HUES6 (cell line): ENCODE measurements at regions not wholly inside any gene's neighbourhood (a gene's known extent, or its start where the extent isn't known, plus 50 kb on each side); places are given as distances from the start of the nearest gene placed in this dataset.
"Not testable (repeated sequence)": the region's sequence is repeated elsewhere in the genome, so short reads cannot be mapped to it uniquely, and the experiment has no call there.

Experiments
- H3K27ac ChIP-seq: 2 replicates; pipeline ENCODE4 v1.7.0; 2013; ENCODE audit warnings: low read depth, mild to moderate bottlenecking, low read length, inconsistent platforms
- H3K27me3 ChIP-seq: 2 replicates; pipeline ENCODE4 v1.6.1; 2013; ENCODE audit warnings: low read length; ENCODE audit not compliant: control insufficient read depth, insufficient read depth
- H3K36me3 ChIP-seq: 2 replicates; pipeline ENCODE4 v1.6.1; 2013; ENCODE audit warnings: low read length; ENCODE audit not compliant: control insufficient read depth, insufficient read depth
- H3K4me1 ChIP-seq: 2 replicates; pipeline ENCODE4 v1.6.1; 2013; ENCODE audit warnings: low read length; ENCODE audit not compliant: control insufficient read depth, insufficient read depth
- H3K4me3 ChIP-seq: 2 replicates; pipeline ENCODE4 v1.5.1; 2013; ENCODE audit warnings: low read depth, low read length
- H3K9ac ChIP-seq: one replicate; pipeline ENCODE4 v1.6.1; 2013; ENCODE audit warnings: mild to moderate bottlenecking, low read length
- H3K9me3 ChIP-seq: 2 replicates; pipeline ENCODE4 v1.6.1; 2013; ENCODE audit warnings: low read depth, low read length; ENCODE audit not compliant: control insufficient read depth, insufficient read depth

DNA sequence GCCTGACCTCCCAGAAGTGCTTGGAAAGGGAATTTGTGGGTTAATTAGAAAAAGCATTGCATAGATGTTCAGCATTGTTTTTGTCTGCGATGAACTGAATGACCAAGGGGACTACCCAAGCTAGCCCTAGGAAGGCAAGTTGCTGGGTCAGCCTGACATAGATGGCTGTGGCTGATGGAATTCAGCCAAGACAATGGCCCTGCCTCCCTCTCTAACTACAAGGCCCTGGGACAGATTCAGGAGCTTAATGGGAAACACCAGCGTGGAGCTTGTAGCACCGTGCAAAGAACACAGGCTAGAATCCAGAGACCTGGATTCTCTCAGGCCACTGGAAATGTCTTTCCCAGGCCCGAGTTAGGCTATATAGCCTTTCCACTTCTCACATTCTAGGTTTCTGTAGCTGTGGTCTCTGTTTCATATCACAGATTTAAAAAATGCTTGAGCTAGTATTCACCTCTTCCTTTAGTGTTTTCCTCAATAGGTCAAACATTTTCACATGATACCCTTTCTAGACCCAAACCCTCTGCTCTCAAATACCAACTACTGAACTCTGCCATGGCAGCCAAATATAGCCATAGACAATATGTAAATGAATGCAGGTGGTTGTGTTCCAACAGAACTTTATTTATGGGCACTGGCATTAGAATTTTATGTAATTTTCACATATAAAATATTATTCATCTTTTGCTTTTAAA lies 294.3 kb upstream of the MEX3C start:
- 0 out of 2 replicates have a peak, but pooled peaks cover 2% of the 10 kb centered on the region for H3K4me1 ChIP-seq
- no peak overlapping the region for H3K4me3 ChIP-seq
- no peak overlapping the region for H3K27ac ChIP-seq
- no peak overlapping the region for H3K9ac ChIP-seq
- H3K9me3 ChIP-seq, result no peaks in the 10 kb centered on the region
- H3K36me3 ChIP-seq, result no peaks in the 10 kb centered on the region
- no peaks in the 10 kb centered on the region for H3K27me3 ChIP-seq

DNA sequence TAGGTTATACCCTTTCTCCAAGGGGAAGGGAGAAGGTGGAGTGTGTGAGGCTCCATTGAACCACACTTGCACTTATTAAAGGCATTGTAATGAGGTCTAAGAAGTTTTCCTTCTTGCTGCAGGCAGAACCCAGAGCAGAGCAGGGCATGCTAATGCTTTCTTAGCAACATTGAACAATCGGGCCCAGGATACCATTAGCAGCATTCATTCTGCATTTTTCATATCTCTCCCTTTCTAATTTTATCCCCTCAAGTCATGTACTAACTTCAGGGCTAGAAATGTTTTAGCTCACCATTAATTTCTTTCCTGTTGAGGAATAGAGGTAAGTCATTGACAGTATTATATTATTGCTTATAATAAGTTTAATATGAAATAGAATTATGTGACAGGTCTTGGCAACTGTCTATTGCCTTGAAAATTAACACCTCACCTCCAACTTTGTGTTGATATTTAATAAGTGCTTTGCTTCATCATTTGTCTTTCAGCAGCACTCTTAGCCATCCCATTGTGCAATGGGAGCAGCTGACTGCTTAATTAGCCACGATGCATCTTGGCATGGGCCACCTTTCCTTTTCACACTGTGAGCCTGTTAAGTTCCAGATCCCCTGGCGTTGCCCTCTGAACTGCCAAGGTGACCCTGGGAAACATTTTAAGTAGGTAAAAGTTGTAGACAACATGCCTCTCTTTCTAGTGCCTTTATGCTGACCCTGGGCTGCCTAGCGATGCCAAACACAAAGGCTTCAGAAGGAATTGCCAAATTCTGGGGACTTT lies 300.8 kb upstream of the MEX3C start:
- Histone ChIP-seq H3K36me3 (no peaks in the 10 kb centered on the region), H3K27ac (no peak overlapping the region), H3K9me3 (0 out of 2 replicates have a peak, but pooled peaks cover 2% of the 10 kb centered on the region), H3K27me3 (no peaks in the 10 kb centered on the region), H3K4me1 (no peaks in the 10 kb centered on the region), H3K4me3 (no peak overlapping the region), H3K9ac (no peak overlapping the region)

DNA sequence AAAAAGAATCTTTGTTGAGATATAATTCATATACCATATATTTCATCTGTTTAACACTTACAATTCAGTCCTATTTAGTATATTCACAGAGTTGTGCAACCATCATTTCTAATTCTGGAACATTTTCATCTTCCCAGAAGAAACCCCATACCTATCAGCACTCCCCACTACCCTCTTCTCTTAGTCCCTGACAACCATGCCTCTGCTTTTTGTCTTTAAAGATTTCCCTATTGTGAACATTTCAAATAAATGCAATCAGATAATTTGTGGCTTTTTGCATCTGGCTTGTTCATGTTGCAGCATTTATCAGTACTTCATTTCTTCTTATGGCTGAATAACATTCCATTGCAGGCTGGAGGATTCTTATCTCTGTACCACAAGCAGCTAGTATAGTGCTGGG lies 305.9 kb upstream of the MEX3C start:
- H3K4me1 ChIP-seq, result no peaks in the 10 kb centered on the region
- H3K9ac ChIP-seq, result no peak overlapping the region
- H3K4me3 ChIP-seq, result no peak overlapping the region
- no peaks in the 10 kb centered on the region for H3K36me3 ChIP-seq
- H3K27ac ChIP-seq, result no peak overlapping the region
- H3K27me3 ChIP-seq, result no peaks in the 10 kb centered on the region
- H3K9me3 ChIP-seq, result peaks cover 28% of the 10 kb centered on the region

DNA sequence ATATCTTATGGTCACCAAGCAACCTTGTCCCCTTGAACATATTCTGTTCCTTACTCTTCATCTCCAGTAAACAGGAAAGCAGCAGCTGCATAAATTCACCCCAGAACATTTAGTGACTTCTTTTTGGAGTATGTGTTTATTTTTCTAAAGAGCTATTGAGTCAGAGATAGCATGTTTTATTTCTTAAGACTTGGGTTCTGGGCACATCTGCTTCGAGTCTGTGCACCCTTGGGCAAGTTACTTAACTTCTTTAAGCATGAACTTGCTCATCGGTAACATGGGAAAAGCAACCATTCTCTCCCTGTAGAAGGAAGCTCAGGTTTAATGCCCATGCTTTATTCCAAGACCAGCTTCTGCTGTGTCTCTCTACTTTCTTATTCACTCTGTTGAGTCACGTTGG lies 309.3 kb upstream of the MEX3C start:
- Histone ChIP-seq H3K27ac (no peak overlapping the region), H3K4me3 (no peak overlapping the region), H3K9me3 (peaks cover 44% of the 10 kb centered on the region), H3K9ac (no peak overlapping the region), H3K27me3 (no peaks in the 10 kb centered on the region), H3K4me1 (no peaks in the 10 kb centered on the region), H3K36me3 (no peaks in the 10 kb centered on the region)

DNA sequence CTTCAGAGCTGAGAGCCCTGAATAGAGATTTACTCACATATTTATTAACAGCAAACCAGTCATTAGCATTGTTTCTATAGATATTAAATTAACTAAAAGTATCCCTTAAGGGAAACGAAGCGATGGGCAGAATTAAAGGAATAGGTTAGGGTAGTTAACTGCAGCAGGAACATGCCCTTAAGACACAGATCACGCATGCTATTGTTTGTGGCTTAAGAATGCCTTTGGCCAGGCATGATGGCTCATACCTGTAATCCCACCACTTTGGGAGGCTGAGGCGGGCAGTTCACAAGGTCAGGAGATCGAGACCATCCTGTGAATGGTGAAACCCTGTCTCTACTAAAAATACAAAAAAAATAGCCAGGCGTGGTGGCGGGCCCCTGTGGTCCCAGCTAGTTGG lies 310.9 kb upstream of the MEX3C start:
- H3K4me3 ChIP-seq, H3K27ac ChIP-seq, H3K27me3 ChIP-seq, H3K9ac ChIP-seq, H3K36me3 ChIP-seq, H3K4me1 ChIP-seq: not testable (repeated sequence)
- peaks cover 44% of the 10 kb centered on the region for H3K9me3 ChIP-seq

DNA sequence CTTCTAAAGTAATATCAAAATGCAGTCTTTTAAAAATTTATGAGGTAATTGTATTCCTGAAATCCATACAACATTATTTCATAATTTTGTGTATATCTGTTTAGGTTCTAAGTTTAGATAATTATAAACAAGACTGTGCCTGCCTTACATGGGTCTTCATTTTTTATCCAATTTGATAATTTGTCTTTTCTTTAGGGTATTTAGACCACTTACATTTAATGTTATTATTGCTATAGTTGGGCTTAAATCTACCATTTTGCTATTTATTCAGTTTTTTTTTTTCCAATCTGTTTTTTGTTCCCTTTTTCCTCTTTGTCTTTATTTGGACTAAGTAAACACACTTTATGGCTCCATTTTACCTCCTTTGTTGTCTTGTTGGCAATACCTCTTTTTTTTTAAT lies 312.5 kb upstream of the MEX3C start:
- H3K27me3 ChIP-seq, result no peaks in the 10 kb centered on the region
- no peak overlapping the region for H3K27ac ChIP-seq
- H3K4me1 ChIP-seq, result no peaks in the 10 kb centered on the region
- H3K9ac ChIP-seq, result no peak overlapping the region
- H3K4me3 ChIP-seq, result no peak overlapping the region
- no peaks in the 10 kb centered on the region for H3K36me3 ChIP-seq
- peaks cover 40% of the 10 kb centered on the region for H3K9me3 ChIP-seq

DNA sequence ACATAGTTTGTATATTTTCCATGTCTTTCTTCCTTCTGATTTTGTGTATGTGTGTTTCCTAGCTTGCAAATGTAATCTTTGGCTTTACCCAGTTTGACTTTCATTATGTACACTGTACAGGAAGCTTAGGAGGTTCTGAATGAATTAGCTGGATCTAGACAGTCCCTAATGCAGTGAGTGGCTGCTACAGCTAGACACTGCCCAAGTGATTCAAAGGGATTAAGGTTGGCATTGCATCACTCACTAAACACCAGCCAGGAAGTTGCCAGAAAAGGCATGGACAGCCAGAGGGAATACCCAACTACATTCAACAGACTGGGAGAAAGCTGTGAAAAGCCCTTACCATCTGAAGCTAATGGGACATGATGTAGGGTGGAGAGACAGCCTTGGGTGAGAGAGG lies 316.0 kb upstream of the MEX3C start:
- Histone ChIP-seq H3K4me3 (no peak overlapping the region), H3K9me3 (peaks cover 22% of the 10 kb centered on the region), H3K4me1 (no peaks in the 10 kb centered on the region), H3K9ac (no peak overlapping the region), H3K36me3 (no peaks in the 10 kb centered on the region), H3K27me3 (no peaks in the 10 kb centered on the region), H3K27ac (no peak overlapping the region)

DNA sequence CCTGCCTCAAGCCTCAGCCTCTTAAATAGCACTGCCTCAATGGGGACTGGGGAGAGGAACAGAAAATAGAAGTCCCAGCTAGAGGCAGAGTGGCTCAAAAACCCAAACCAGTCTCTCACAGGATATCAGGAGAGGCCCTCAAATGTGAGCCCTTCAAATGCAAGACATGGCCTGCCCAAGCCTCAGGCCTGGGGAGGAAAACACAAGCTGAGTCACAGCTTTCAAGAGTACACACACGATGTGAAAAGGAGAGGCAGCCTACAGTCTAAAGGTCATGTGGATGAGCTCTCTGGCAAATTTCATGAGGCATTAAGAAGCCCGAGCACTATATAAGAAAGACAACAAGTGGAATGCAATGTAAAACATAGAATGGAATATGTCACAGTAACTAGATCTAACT lies 316.6 kb upstream of the MEX3C start:
- no peak overlapping the region for H3K27ac ChIP-seq
- peaks cover 16% of the 10 kb centered on the region for H3K9me3 ChIP-seq
- H3K4me3 ChIP-seq, result no peak overlapping the region
- no peaks in the 10 kb centered on the region for H3K36me3 ChIP-seq
- H3K9ac ChIP-seq, result no peak overlapping the region
- H3K27me3 ChIP-seq, result no peaks in the 10 kb centered on the region
- no peaks in the 10 kb centered on the region for H3K4me1 ChIP-seq

DNA sequence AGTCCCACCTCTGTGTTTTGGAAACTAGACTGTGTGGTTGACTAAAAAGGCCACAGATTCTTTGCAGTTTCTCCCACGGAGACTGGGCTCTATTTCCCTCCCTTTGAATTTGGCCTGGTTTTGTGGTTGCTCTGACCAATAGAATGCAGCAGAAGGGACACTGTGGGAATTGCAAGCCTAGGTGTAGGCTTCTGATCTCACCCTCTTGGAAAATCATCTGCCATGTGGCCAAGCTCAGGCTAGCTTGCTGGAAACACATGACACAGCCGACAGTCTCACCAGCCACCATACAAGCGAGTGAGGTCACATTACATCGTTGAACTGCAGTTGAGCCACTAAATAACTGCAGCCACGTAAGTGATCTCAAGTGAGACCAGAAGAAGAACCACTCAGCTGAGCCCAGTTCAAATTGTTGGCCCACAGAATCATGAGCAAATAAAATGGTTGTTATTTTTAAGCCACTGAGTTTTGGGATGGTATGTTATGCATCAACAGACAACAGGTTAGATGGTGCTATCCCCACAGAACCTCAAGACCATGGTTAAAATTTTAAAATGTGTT lies 319.1 kb upstream of the MEX3C start:
- Histone ChIP-seq H3K27me3 (no peaks in the 10 kb centered on the region), H3K36me3 (no peaks in the 10 kb centered on the region), H3K27ac (no peak overlapping the region), H3K9me3 (peaks cover 5% of the 10 kb centered on the region), H3K4me1 (no peaks in the 10 kb centered on the region), H3K4me3 (no peak overlapping the region), H3K9ac (no peak overlapping the region)

DNA sequence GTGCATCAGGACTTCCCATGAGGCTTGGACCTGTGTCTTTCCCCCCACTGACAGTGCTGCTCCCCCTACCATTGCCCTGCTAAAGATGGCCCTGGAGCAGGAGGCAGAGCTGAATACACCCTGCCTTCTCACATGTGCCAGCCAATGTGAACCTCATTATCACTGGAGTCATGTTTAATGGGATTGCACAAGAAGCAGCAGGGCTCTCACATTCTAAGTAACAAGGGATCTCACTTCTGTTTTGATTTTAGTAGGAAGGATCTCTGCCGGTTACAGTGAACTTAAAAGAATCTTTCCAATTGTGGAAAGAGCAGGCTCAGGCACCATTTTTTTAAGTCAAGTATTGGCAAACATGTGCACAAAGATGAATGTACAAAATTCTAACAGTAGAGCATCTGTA lies 322.1 kb upstream of the MEX3C start:
- H3K9me3 ChIP-seq, result peaks cover 5% of the 10 kb centered on the region
- no peaks in the 10 kb centered on the region for H3K27me3 ChIP-seq
- H3K36me3 ChIP-seq, result no peaks in the 10 kb centered on the region
- H3K9ac ChIP-seq, result no peak overlapping the region
- H3K4me1 ChIP-seq, result peaks cover 16% of the 10 kb centered on the region
- H3K4me3 ChIP-seq, result no peak overlapping the region
- no peak overlapping the region for H3K27ac ChIP-seq

DNA sequence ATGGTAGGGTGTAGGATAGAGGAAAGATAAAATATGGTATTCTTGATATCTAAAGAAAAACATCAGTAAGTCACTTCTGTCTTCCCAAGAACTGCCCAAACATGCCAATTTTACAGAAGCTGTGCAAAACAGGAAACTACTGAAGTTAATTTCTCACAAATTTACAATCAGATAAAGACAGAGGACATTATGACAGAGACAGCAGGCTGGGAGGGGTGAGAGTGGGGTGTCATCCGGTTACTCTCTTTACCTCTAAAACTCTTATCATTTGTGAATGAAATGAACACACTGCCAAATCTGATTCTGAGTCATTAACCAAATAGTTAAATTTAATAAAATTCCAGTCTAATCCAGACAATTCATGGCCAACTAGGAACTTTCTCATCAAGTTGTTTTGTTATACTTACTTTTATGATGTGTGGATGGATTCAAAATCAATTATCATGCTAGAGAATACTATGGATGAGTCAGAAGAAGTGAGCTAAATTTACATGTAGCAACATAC lies 323.2 kb upstream of the MEX3C start:
- no peaks in the 10 kb centered on the region for H3K27me3 ChIP-seq
- peaks cover 16% of the 10 kb centered on the region for H3K4me1 ChIP-seq
- H3K36me3 ChIP-seq, result no peaks in the 10 kb centered on the region
- H3K9me3 ChIP-seq, result peaks cover 5% of the 10 kb centered on the region
- no peak overlapping the region for H3K27ac ChIP-seq
- H3K9ac ChIP-seq, result no peak overlapping the region
- H3K4me3 ChIP-seq, result no peak overlapping the region
